ENCODE measurements at regions not wholly inside any gene's neighbourhood (a gene's known extent, or its start where the extent isn't known, plus 50 kb on each side); places are given as distances from the start of the nearest gene placed in this dataset.

- H4K20me1 ChIP-seq (ENCODE audit: insufficient read depth, poor library complexity, severe bottlenecking) = no peaks in the 10 kb centered on the region
- H3K27ac ChIP-seq = no peak overlapping the region
- no peaks in the 10 kb centered on the region for H3K79me2 ChIP-seq
- H3K4me3 ChIP-seq = no peak overlapping the region
- H3K36me3 ChIP-seq (replicated peaks; ENCODE audit: insufficient read depth, low read depth) = no peaks in the 10 kb centered on the region
- H3K9me3 ChIP-seq (ENCODE audit: low read depth) = no peaks in the 10 kb centered on the region
- no peaks in the 10 kb centered on the region for H3K9me2 ChIP-seq (replicated peaks; ENCODE audit: insufficient read depth)
- WGBS (ENCODE audit: low lambda C conversion rate, missing lambda C conversion rate) = 72% methylated on average over 7 of the region's 7 CpGs
- DNase-seq (ENCODE audit: low spot score) = no peak
- no peak overlapping the region for H3K4me2 ChIP-seq
- no peaks in the 10 kb centered on the region for H3K27me3 ChIP-seq
- TF ChIP-seq CTCF (IDR thresholded peaks at IDR 0.05; ENCODE audit: poor library complexity) = no peak
- no peak for TF ChIP-seq EZH2phosphoT487 (IDR thresholded peaks at IDR 0.05; ENCODE audit: low read depth, severe bottlenecking, unreplicated experiment)
- TF ChIP-seq EZH2 (IDR thresholded peaks at IDR 0.05; ENCODE audit: borderline replicate concordance) = no peak
- H2AFZ ChIP-seq = no peak overlapping the region
- no peaks in the 10 kb centered on the region for H3K4me1 ChIP-seq (ENCODE audit: insufficient read depth)
These were observed 207.2 kb upstream of the SPRY2 start for GRCh38 chr13:80547885-80548825.

GRCh38 chr13:80547341-80547740 is 206.4 kb upstream of the SPRY2 start:
- TF ChIP-seq EZH2 (IDR thresholded peaks at IDR 0.05; ENCODE audit: borderline replicate concordance) = no peak
- TF ChIP-seq EZH2phosphoT487 (IDR thresholded peaks at IDR 0.05; ENCODE audit: low read depth, severe bottlenecking, unreplicated experiment) = no peak
- TF ChIP-seq CTCF (IDR thresholded peaks at IDR 0.05; ENCODE audit: poor library complexity) = no peak
- no peak overlapping the region for H3K4me3 ChIP-seq
- H2AFZ ChIP-seq = no peak overlapping the region
- H3K79me2 ChIP-seq = no peaks in the 10 kb centered on the region
- H3K27me3 ChIP-seq = no peaks in the 10 kb centered on the region
- H3K4me2 ChIP-seq = no peak overlapping the region
- WGBS (ENCODE audit: low lambda C conversion rate, missing lambda C conversion rate) = 70% methylated on average over 1 of the region's 1 CpG
- no peak overlapping the region for H3K27ac ChIP-seq
- H3K36me3 ChIP-seq (replicated peaks; ENCODE audit: insufficient read depth, low read depth) = no peaks in the 10 kb centered on the region
- no peaks in the 10 kb centered on the region for H3K9me3 ChIP-seq (ENCODE audit: low read depth)
- no peaks in the 10 kb centered on the region for H4K20me1 ChIP-seq (ENCODE audit: insufficient read depth, poor library complexity, severe bottlenecking)
- no peaks in the 10 kb centered on the region for H3K9me2 ChIP-seq (replicated peaks; ENCODE audit: insufficient read depth)
- H3K4me1 ChIP-seq (ENCODE audit: insufficient read depth) = no peaks in the 10 kb centered on the region
- no peak for DNase-seq (ENCODE audit: low spot score)

- no peak for DNase-seq (ENCODE audit: low spot score)
- no peak overlapping the region for H2AFZ ChIP-seq
- H3K9me3 ChIP-seq (ENCODE audit: low read depth) = no peaks in the 10 kb centered on the region
- H3K4me2 ChIP-seq = no peak overlapping the region
- H3K27me3 ChIP-seq = no peaks in the 10 kb centered on the region
- 100% methylated on average over 1 of the region's 1 CpG for WGBS (ENCODE audit: low lambda C conversion rate, missing lambda C conversion rate)
- H3K79me2 ChIP-seq = no peaks in the 10 kb centered on the region
- no peaks in the 10 kb centered on the region for H3K36me3 ChIP-seq (replicated peaks; ENCODE audit: insufficient read depth, low read depth)
- H3K4me3 ChIP-seq = no peak overlapping the region
- H3K9me2 ChIP-seq (replicated peaks; ENCODE audit: insufficient read depth) = no peaks in the 10 kb centered on the region
- no peak overlapping the region for H3K27ac ChIP-seq
- TF ChIP-seq CTCF (IDR thresholded peaks at IDR 0.05; ENCODE audit: poor library complexity) (no peak), EZH2 (IDR thresholded peaks at IDR 0.05; ENCODE audit: borderline replicate concordance) (no peak), EZH2phosphoT487 (IDR thresholded peaks at IDR 0.05; ENCODE audit: low read depth, severe bottlenecking, unreplicated experiment) (no peak)
- no peaks in the 10 kb centered on the region for H4K20me1 ChIP-seq (ENCODE audit: insufficient read depth, poor library complexity, severe bottlenecking)
- no peaks in the 10 kb centered on the region for H3K4me1 ChIP-seq (ENCODE audit: insufficient read depth)
These were observed 192.2 kb upstream of the SPRY2 start for GRCh38 chr13:80533175-80533574.

All from hepatocyte (in vitro differentiated cells).